ENCODE measurements at regions not wholly inside any gene's neighbourhood (a gene's known extent, or its start where the extent isn't known, plus 50 kb on each side); places are given as distances from the start of the nearest gene placed in this dataset.
"Not testable (repeated sequence)": the region's sequence is repeated elsewhere in the genome, so short reads cannot be mapped to it uniquely, and the experiment has no call there.

GRCh38 chrX:848386-848785, 217.8 kb downstream of the SHOX start:
- H3K36me3 ChIP-seq (ENCODE audit: control insufficient read depth in 2 of 2, extremely low read depth in 1 of 2, insufficient read depth in 1 of 2, low read length in 1 of 2) = no peaks in the 10 kb centered on the region
- 69% methylated on average over 4 of the region's 6 CpGs for WGBS (ENCODE audit: insufficient coverage)
- H3K4me3 Mint-ChIP-seq = no peak overlapping the region

GRCh38 chrX:843306-843705, 212.7 kb downstream of the SHOX start:
- no peak overlapping the region for H3K4me3 Mint-ChIP-seq
- H3K27me3 ChIP-seq (replicated peaks in 1 of 2; ENCODE audit: control insufficient read depth in 2 of 2, extremely low read depth in 1 of 2, insufficient read depth in 2 of 2, low read length in 1 of 2) = no peaks in the 10 kb centered on the region
- peaks cover 0 to 3% of the 10 kb centered on the region in 2 donors for H3K27me3 Mint-ChIP-seq
- H3K36me3 Mint-ChIP-seq = no peaks in the 10 kb centered on the region
- ChIA-PET POLR2A (no interaction called here), CTCF (no interaction called here)
- no peak overlapping the region for H3K27ac ChIP-seq (ENCODE audit: low read length)
- no peak overlapping the region for H3K27ac Mint-ChIP-seq
- no peaks in the 10 kb centered on the region for H3K9me3 Mint-ChIP-seq
- no peak overlapping the region for H3K4me3 ChIP-seq (ENCODE audit: control insufficient read depth in 1 of 2, extremely low read depth in 1 of 2, low read length in 1 of 2)
- no peak for ATAC-seq (replicated peaks in 1 of 4)
- H3K36me3 ChIP-seq (ENCODE audit: control insufficient read depth in 2 of 2, extremely low read depth in 1 of 2, insufficient read depth in 1 of 2, low read length in 1 of 2) = no peaks in the 10 kb centered on the region
- no peaks in the 10 kb centered on the region for H3K4me1 ChIP-seq (ENCODE audit: control insufficient read depth in 1 of 2, extremely low read depth in 1 of 2, insufficient read depth in 2 of 2, low read length in 2 of 2)
- 68% methylated on average over 3 of the region's 13 CpGs for WGBS (ENCODE audit: insufficient coverage)
- H3K4me1 Mint-ChIP-seq = no peaks in the 10 kb centered on the region
- H3K9me3 ChIP-seq = no peaks in the 10 kb centered on the region
- no peak for DNase-seq

More at GRCh38 chrX:848386-848785, 217.8 kb downstream of the SHOX start:
- CTCF ChIA-PET = no interaction called here
- no peak for DNase-seq
- Histone ChIP-seq H3K4me1 (ENCODE audit: control insufficient read depth in 1 of 2, extremely low read depth in 1 of 2, insufficient read depth in 2 of 2, low read length in 2 of 2) (peaks cover 3 to 8% of the 10 kb centered on the region in 2 experiments), H3K27ac (ENCODE audit: low read length) (no peak overlapping the region), H3K4me3 (ENCODE audit: control insufficient read depth in 1 of 2, extremely low read depth in 1 of 2, low read length in 1 of 2) (no peak overlapping the region), H3K9me3 (no peaks in the 10 kb centered on the region), H3K27me3 (replicated peaks in 1 of 2; ENCODE audit: control insufficient read depth in 2 of 2, extremely low read depth in 1 of 2, insufficient read depth in 2 of 2, low read length in 1 of 2) (peaks cover 0 to 5% of the 10 kb centered on the region in 2 experiments)
- Mint-ChIP-seq H3K27me3 (peaks cover 3 to 8% of the 10 kb centered on the region in 2 donors), H3K9me3 (peaks cover 0 to 5% (median 0%) of the 10 kb centered on the region in 3 donors), H3K4me1 (peaks cover 6 to 13% (median 9%) of the 10 kb centered on the region in 3 donors), H3K27ac (no peak overlapping the region), H3K36me3 (no peaks in the 10 kb centered on the region)
- ATAC-seq (replicated peaks in 1 of 4) = no peak
- POLR2A ChIA-PET = no interaction called here

GRCh38 chrX:840556-840955, 210.0 kb downstream of the SHOX start:
- POLR2A ChIA-PET = no interaction called here
- 82% methylated on average over 12 of the region's 13 CpGs for WGBS (ENCODE audit: insufficient coverage)

DNA sequence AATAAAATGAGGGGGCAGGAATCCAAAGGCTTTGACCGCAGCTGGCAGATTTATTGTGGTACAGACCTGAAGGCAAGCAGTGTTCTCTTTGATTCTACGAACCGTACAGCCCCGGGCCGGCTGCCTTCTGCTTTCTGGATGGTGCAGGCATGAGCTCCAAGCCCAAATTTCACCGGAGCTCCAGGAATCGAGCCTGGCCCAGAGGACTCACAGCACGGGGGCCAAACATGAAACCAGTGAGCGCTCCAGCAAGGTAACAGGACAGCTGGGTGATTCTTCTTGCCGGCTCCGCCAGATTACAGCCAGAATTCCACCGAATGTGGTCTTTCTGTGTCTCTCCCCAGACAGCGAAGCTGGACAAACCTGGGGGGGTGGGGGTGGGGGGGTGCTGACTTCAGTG, 208.1 kb downstream of the SHOX start:
- ATAC-seq (replicated peaks in 1 of 4); POLR2A ChIA-PET; H3K9me3 ChIP-seq; H3K27me3 ChIP-seq (replicated peaks in 1 of 2; ENCODE audit: control insufficient read depth in 2 of 2, extremely low read depth in 1 of 2, insufficient read depth in 2 of 2, low read length in 1 of 2); H3K4me1 Mint-ChIP-seq; CTCF ChIA-PET; H3K4me3 Mint-ChIP-seq; H3K27ac ChIP-seq (ENCODE audit: low read length); H3K27me3 Mint-ChIP-seq; H3K9me3 Mint-ChIP-seq; DNase-seq; H3K36me3 Mint-ChIP-seq; H3K4me1 ChIP-seq (ENCODE audit: control insufficient read depth in 1 of 2, extremely low read depth in 1 of 2, insufficient read depth in 2 of 2, low read length in 2 of 2); H3K4me3 ChIP-seq (ENCODE audit: control insufficient read depth in 1 of 2, extremely low read depth in 1 of 2, low read length in 1 of 2); H3K36me3 ChIP-seq (ENCODE audit: control insufficient read depth in 2 of 2, extremely low read depth in 1 of 2, insufficient read depth in 1 of 2, low read length in 1 of 2); H3K27ac Mint-ChIP-seq: not testable (repeated sequence)
- 65% methylated on average over 10 of the region's 13 CpGs for WGBS (ENCODE audit: insufficient coverage)

More at GRCh38 chrX:840556-840955, 210.0 kb downstream of the SHOX start:
- H3K4me1 ChIP-seq (ENCODE audit: control insufficient read depth in 1 of 2, extremely low read depth in 1 of 2, insufficient read depth in 2 of 2, low read length in 2 of 2) = no peaks in the 10 kb centered on the region
- H3K9me3 Mint-ChIP-seq = peaks cover 0 to 5% (median 4%) of the 10 kb centered on the region in 3 donors
- CTCF ChIA-PET = no interaction called here
- ATAC-seq (replicated peaks in 1 of 4) (no peak), DNase-seq (no peak)
- no peaks in the 10 kb centered on the region for H3K36me3 Mint-ChIP-seq
- H3K27ac Mint-ChIP-seq = no peak overlapping the region
- H3K27ac ChIP-seq (ENCODE audit: low read length) = no peak overlapping the region
- peaks cover 2% of the 10 kb centered on the region for H3K9me3 ChIP-seq
- H3K27me3 ChIP-seq (replicated peaks in 1 of 2; ENCODE audit: control insufficient read depth in 2 of 2, extremely low read depth in 1 of 2, insufficient read depth in 2 of 2, low read length in 1 of 2) = no peaks in the 10 kb centered on the region
- no peaks in the 10 kb centered on the region for H3K36me3 ChIP-seq (ENCODE audit: control insufficient read depth in 2 of 2, extremely low read depth in 1 of 2, insufficient read depth in 1 of 2, low read length in 1 of 2)
- H3K4me1 Mint-ChIP-seq = no peaks in the 10 kb centered on the region
- no peak overlapping the region for H3K4me3 Mint-ChIP-seq
- H3K4me3 ChIP-seq (ENCODE audit: control insufficient read depth in 1 of 2, extremely low read depth in 1 of 2, low read length in 1 of 2) = no peak overlapping the region
- no peaks in the 10 kb centered on the region for H3K27me3 Mint-ChIP-seq

GRCh38 chrX:835857-836256, 205.3 kb downstream of the SHOX start:
- H3K36me3 ChIP-seq (ENCODE audit: control insufficient read depth in 2 of 2, extremely low read depth in 1 of 2, insufficient read depth in 1 of 2, low read length in 1 of 2); H3K4me3 ChIP-seq (ENCODE audit: control insufficient read depth in 1 of 2, extremely low read depth in 1 of 2, low read length in 1 of 2); ATAC-seq (replicated peaks in 1 of 4); H3K4me1 ChIP-seq (ENCODE audit: control insufficient read depth in 1 of 2, extremely low read depth in 1 of 2, insufficient read depth in 2 of 2, low read length in 2 of 2); H3K36me3 Mint-ChIP-seq; H3K27ac Mint-ChIP-seq; POLR2A ChIA-PET; DNase-seq; H3K4me3 Mint-ChIP-seq; H3K27me3 ChIP-seq (replicated peaks in 1 of 2; ENCODE audit: control insufficient read depth in 2 of 2, extremely low read depth in 1 of 2, insufficient read depth in 2 of 2, low read length in 1 of 2); H3K4me1 Mint-ChIP-seq; H3K27me3 Mint-ChIP-seq; H3K9me3 Mint-ChIP-seq; H3K9me3 ChIP-seq; CTCF ChIA-PET; H3K27ac ChIP-seq (ENCODE audit: low read length): not testable (repeated sequence)
- no CpG with 5 or more reads among the region's 3 CpGs for WGBS (ENCODE audit: insufficient coverage)

DNA sequence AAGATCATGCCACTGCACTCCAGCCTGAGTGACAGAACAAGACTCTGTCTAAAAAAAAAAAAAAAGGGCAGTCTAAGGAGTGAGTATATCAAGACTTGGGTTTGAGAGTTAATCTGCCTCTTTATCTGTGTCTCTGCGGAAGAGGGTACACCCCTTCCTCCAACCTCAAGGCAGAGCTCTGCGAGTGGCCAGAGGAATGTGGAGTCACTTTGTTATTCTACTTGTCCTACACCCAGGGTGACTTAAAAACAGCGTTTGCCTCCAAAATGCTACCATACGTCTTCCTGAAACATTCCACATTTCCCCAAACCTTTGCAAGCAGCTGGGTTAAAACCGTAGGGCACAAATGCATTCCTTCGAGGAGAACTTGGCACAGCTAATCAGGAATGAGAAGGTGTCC, 199.9 kb downstream of the SHOX start:
- 57% methylated on average over 5 of the region's 6 CpGs for WGBS (ENCODE audit: insufficient coverage)
- H3K36me3 Mint-ChIP-seq = no peaks in the 10 kb centered on the region
- Histone ChIP-seq H3K4me1 (ENCODE audit: control insufficient read depth in 1 of 2, extremely low read depth in 1 of 2, insufficient read depth in 2 of 2, low read length in 2 of 2) (no peaks in the 10 kb centered on the region), H3K36me3 (ENCODE audit: control insufficient read depth in 2 of 2, extremely low read depth in 1 of 2, insufficient read depth in 1 of 2, low read length in 1 of 2) (no peaks in the 10 kb centered on the region), H3K4me3 (ENCODE audit: control insufficient read depth in 1 of 2, extremely low read depth in 1 of 2, low read length in 1 of 2) (no peak overlapping the region), H3K9me3 (no peaks in the 10 kb centered on the region), H3K27me3 (replicated peaks in 1 of 2; ENCODE audit: control insufficient read depth in 2 of 2, extremely low read depth in 1 of 2, insufficient read depth in 2 of 2, low read length in 1 of 2) (no peaks in the 10 kb centered on the region), H3K27ac (ENCODE audit: low read length) (no peak overlapping the region)
- DNase-seq (no peak), ATAC-seq (replicated peaks in 1 of 4) (no peak)
- ChIA-PET POLR2A (no interaction called here), CTCF (no interaction called here)
- no peaks in the 10 kb centered on the region for H3K27me3 Mint-ChIP-seq
- peaks cover 0 to 3% (median 3%) of the 10 kb centered on the region in 3 donors for H3K9me3 Mint-ChIP-seq
- peaks cover 3 to 5% (median 3%) of the 10 kb centered on the region in 3 donors for H3K4me1 Mint-ChIP-seq
- no peak overlapping the region for H3K4me3 Mint-ChIP-seq
- no peak overlapping the region for H3K27ac Mint-ChIP-seq

- no peak overlapping the region for H3K4me3 Mint-ChIP-seq
- Histone ChIP-seq H3K27ac (ENCODE audit: low read length) (no peak overlapping the region), H3K4me1 (ENCODE audit: control insufficient read depth in 1 of 2, extremely low read depth in 1 of 2, insufficient read depth in 2 of 2, low read length in 2 of 2) (no peaks in the 10 kb centered on the region), H3K4me3 (ENCODE audit: control insufficient read depth in 1 of 2, extremely low read depth in 1 of 2, low read length in 1 of 2) (no peak overlapping the region), H3K36me3 (ENCODE audit: control insufficient read depth in 2 of 2, extremely low read depth in 1 of 2, insufficient read depth in 1 of 2, low read length in 1 of 2) (no peaks in the 10 kb centered on the region), H3K9me3 (no peaks in the 10 kb centered on the region), H3K27me3 (replicated peaks in 1 of 2; ENCODE audit: control insufficient read depth in 2 of 2, extremely low read depth in 1 of 2, insufficient read depth in 2 of 2, low read length in 1 of 2) (no peaks in the 10 kb centered on the region)
- CTCF ChIA-PET = no interaction called here
- no peaks in the 10 kb centered on the region for H3K36me3 Mint-ChIP-seq
- POLR2A ChIA-PET = no interaction called here
- H3K4me1 Mint-ChIP-seq = peaks cover 3 to 5% (median 3%) of the 10 kb centered on the region in 3 donors
- no peaks in the 10 kb centered on the region for H3K27me3 Mint-ChIP-seq
- no peak for DNase-seq
- H3K27ac Mint-ChIP-seq = no peak overlapping the region
- peaks cover 0 to 3% (median 0%) of the 10 kb centered on the region in 3 donors for H3K9me3 Mint-ChIP-seq
- ATAC-seq (replicated peaks in 1 of 4) = no peak
- WGBS (ENCODE audit: insufficient coverage) = 87% methylated on average over 3 of the region's 3 CpGs
Observed at GRCh38 chrX:829145-829544, 198.6 kb downstream of the SHOX start.
